ENCODE measurements at regions not wholly inside any gene's neighbourhood (a gene's known extent, or its start where the extent isn't known, plus 50 kb on each side); places are given as distances from the start of the nearest gene placed in this dataset.
A peak's percentile ranks its signal among the peaks of the same experiment; 100 is the strongest.

- no peak for TF ChIP-seq CTCF (conservative IDR thresholded peaks at IDR 0.05)
- no peak for TF ChIP-seq ZFX (IDR thresholded peaks at IDR 0.05)
Observed at GRCh38 chr3:189455009-189455408, 176.2 kb upstream of the TP63 start.

GRCh38 chr3:189455641-189456417 lies 175.4 kb upstream of the TP63 start:
- no peak for TF ChIP-seq ZFX (IDR thresholded peaks at IDR 0.05)
- TF ChIP-seq CTCF (conservative IDR thresholded peaks at IDR 0.05), result no peak
- no peak overlapping the region for H3K27ac ChIP-seq

More at GRCh38 chr3:189455009-189455408, 176.2 kb upstream of the TP63 start:
- peak overlapping the region; percentile 6; the same call in 1 of the 2 replicates for H3K27ac ChIP-seq

- no peak for TF ChIP-seq ZFX (IDR thresholded peaks at IDR 0.05)
- TF ChIP-seq CTCF (conservative IDR thresholded peaks at IDR 0.05), result no peak
- H3K27ac ChIP-seq, result no peak overlapping the region
Observed at GRCh38 chr3:189457201-189457607, 174.0 kb upstream of the TP63 start.

- TF ChIP-seq ZFX (IDR thresholded peaks at IDR 0.05) (no peak), CTCF (conservative IDR thresholded peaks at IDR 0.05) (no peak)
- H3K27ac ChIP-seq, result no peak overlapping the region; the same call in 1 of the 2 replicates
Observed at GRCh38 chr3:189457631-189458412, 173.4 kb upstream of the TP63 start.

GRCh38 chr3:189458528-189458927 lies 172.7 kb upstream of the TP63 start:
- peak overlapping the region; percentile 27; the same call in 1 of the 2 replicates for H3K27ac ChIP-seq
- no peak for TF ChIP-seq ZFX (IDR thresholded peaks at IDR 0.05)
- no peak for TF ChIP-seq CTCF (conservative IDR thresholded peaks at IDR 0.05)

- TF ChIP-seq CTCF (conservative IDR thresholded peaks at IDR 0.05) (no peak), ZFX (IDR thresholded peaks at IDR 0.05) (no peak)
- no peak overlapping the region for H3K27ac ChIP-seq
Observed at GRCh38 chr3:189459231-189459630, 172.0 kb upstream of the TP63 start.

- TF ChIP-seq ZFX (IDR thresholded peaks at IDR 0.05) (no peak), CTCF (conservative IDR thresholded peaks at IDR 0.05) (no peak)
- no peak overlapping the region for H3K27ac ChIP-seq
Observed at GRCh38 chr3:189460511-189460910, 170.7 kb upstream of the TP63 start.

Data from C4-2B (cell line).